ENCODE measurements at regions not wholly inside any gene's neighbourhood (a gene's known extent, or its start where the extent isn't known, plus 50 kb on each side); places are given as distances from the start of the nearest gene placed in this dataset.

DNA sequence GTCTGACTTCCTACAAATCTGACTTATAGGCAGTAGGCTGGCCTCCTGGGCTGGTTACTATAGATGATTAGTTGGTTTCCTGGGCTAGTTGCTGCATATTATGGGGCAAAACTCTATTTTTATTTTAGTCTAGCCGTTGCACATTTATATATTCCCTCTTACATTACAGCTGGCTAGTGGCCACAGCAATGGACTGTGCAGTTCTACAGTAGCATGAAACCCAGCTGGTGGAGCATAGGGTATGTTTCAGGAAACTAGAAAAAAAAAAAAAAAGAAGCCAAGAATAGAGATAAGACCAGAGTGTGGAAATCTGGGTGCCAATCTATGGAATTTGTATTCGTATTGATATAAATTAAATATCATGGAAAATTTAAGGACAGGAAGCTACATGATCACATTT, 304.4 kb upstream of the NBEA start:
- no peaks in the 10 kb centered on the region for H3K27me3 ChIP-seq
- H3K27ac ChIP-seq = no peak overlapping the region
- H3K36me3 ChIP-seq = no peaks in the 10 kb centered on the region
- DNase-seq = no peak
- no peaks in the 10 kb centered on the region for H3K9me3 ChIP-seq
- no peak for TF ChIP-seq CTCF (IDR thresholded peaks at IDR 0.05)
- no peak for TF ChIP-seq POLR2A (IDR thresholded peaks at IDR 0.05)
- H3K4me1 ChIP-seq = peaks cover 0 to 3% of the 10 kb centered on the region in 2 donors
- H3K4me3 ChIP-seq (replicated peaks in 1 of 3) = no peak overlapping the region
- WGBS, 2 donors = 91 to 94% methylated on average over 2 of the region's 2 CpGs
- intact Hi-C loops (cut with DNase I) = no loop called here

DNA sequence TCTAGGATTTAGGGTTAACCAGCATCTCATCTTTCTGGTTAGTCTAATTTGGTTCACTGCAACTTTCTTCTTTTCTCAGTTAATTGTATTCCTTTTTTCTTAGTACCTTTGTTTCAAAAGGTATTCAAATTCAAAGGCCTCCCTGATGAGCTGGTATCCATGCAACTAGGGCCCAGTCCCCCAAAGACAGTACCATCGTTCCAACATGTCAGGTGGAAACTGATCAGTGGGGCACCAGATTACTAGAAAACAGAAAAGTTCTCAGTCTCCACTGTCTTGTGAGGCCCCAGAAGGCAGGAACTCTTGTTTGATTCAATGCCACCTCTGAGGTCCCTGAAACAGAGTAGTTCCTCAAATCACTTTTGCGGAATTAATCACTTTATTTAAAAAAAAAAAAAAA, 303.2 kb upstream of the NBEA start:
- Histone ChIP-seq H3K9me3 (no peaks in the 10 kb centered on the region), H3K36me3 (no peaks in the 10 kb centered on the region), H3K4me3 (replicated peaks in 1 of 3) (no peak overlapping the region), H3K4me1 (peaks cover 0 to 3% of the 10 kb centered on the region in 2 donors), H3K27ac (no peak overlapping the region), H3K27me3 (no peaks in the 10 kb centered on the region)
- 90 to 95% methylated on average over 2 of the region's 2 CpGs for WGBS, 2 donors
- DNase-seq = no peak
- intact Hi-C loops (cut with DNase I) = no loop called here
- no peak for TF ChIP-seq CTCF (IDR thresholded peaks at IDR 0.05)
- TF ChIP-seq POLR2A (IDR thresholded peaks at IDR 0.05) = no peak

DNA sequence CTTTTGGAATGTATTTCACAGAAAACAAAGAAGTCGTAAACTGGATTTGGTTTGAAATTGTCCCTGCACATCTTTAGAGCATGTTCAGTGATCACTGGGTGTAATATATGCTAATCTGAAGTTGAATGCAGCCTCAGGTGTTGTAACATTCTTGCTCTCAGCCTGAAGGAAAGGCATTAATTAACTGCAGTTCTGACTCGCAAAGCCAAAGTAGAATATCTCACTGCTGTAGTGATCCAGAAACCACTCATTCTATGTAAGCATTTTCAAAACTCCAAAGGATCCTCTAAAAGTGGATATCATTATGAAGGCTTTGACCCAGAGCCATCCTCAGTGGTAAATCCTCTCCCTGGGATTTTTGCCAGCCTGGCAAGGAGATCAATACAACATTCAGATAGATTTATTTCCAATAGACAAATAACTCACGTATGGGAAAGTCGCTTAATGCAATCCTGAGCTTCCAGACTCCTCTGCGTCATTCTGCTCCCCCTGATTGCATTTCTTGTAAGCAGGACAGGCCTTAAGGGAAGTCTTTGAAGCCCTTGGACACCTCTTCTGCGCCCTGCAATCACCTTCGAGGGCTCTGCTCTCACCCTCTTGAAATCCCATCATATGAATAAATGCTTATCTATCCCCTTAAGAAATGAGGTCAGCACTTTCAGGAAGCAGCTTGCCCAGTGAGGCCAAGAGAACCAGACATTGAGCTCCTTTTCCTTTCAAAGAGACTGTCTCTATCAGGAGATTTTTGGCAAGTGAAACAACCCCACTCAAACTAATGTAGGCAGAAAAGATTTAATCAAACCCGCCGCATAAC, 301.7 kb upstream of the NBEA start:
- H3K4me3 ChIP-seq (replicated peaks in 1 of 3) = no peak overlapping the region
- 70 to 74% methylated on average over 9 of the region's 9 CpGs for WGBS, 2 donors
- H3K4me1 ChIP-seq = peaks cover 0 to 3% of the 10 kb centered on the region in 2 donors
- H3K9me3 ChIP-seq = no peaks in the 10 kb centered on the region
- H3K27ac ChIP-seq = peak overlapping the region in 1 of 3 donors; percentile 17
- TF ChIP-seq POLR2A (IDR thresholded peaks at IDR 0.05) = no peak
- no peak for TF ChIP-seq CTCF (IDR thresholded peaks at IDR 0.05)
- no peak for DNase-seq
- H3K36me3 ChIP-seq = no peaks in the 10 kb centered on the region
- intact Hi-C loops (cut with DNase I) = no loop called here
- H3K27me3 ChIP-seq = no peaks in the 10 kb centered on the region

- peaks cover 0 to 3% of the 10 kb centered on the region in 2 donors for H3K4me1 ChIP-seq
These were observed 301.1 kb upstream of the NBEA start for GRCh38 chr13:34640993-34641330.

More at GRCh38 chr13:34640993-34641330, 301.1 kb upstream of the NBEA start:
- no peak overlapping the region for H3K27ac ChIP-seq
- H3K27me3 ChIP-seq = no peaks in the 10 kb centered on the region
- no peaks in the 10 kb centered on the region for H3K9me3 ChIP-seq
- no peak overlapping the region for H3K4me3 ChIP-seq (replicated peaks in 1 of 3)
- TF ChIP-seq POLR2A (IDR thresholded peaks at IDR 0.05) (no peak), CTCF (IDR thresholded peaks at IDR 0.05) (no peak)
- 87 to 92% methylated on average over 4 of the region's 4 CpGs for WGBS, 2 donors
- intact Hi-C loops (cut with DNase I) = no loop called here
- H3K36me3 ChIP-seq = no peaks in the 10 kb centered on the region
- no peak for DNase-seq

Measured in thyroid gland (tissue), 4 donors.